HCT116 (cell line): ENCODE measurements at regions not wholly inside any gene's neighbourhood (a gene's known extent, or its start where the extent isn't known, plus 50 kb on each side); places are given as distances from the start of the nearest gene placed in this dataset.

Source experiments
- ATAC-seq: fragments of 200-7000 bp; cut with Tn5 transposase; 2 replicates; pipeline ENCODE4 v1.9.1; 2020; ENCODE audit warnings: mild to moderate bottlenecking, moderate library complexity
- BruUV-seq: library from RNA; stranded (reverse); fragments of 400-500 nt; replicated peaks from 2 replicates; lab custom pipeline; 2021; lab: Mats Ljungman, UMichigan
- CTCF ChIA-PET: fragments of 300-600 bp; sonication (Branson Sonifier 250); formaldehyde crosslinking; loops from one replicate; lab custom pipeline; 2021; ENCODE audit warnings: antibody characterized with exemption; lab: Charles Lee
- POLR2A ChIA-PET: fragments of 300-600, 350-600 bp; sonication (Branson Sonifier 250); formaldehyde crosslinking; loops from one replicate; lab custom pipeline; 2021; ENCODE audit warnings: antibody characterized with exemption; lab: Charles Lee
- RAD21 ChIA-PET, 2 experiments: fragments of 300-600 bp; sonication (Branson Sonifier 250); formaldehyde crosslinking; loops; one replicate each; lab custom pipeline; 2023; ENCODE audit warnings: low total read pairs in 2 of 2; ENCODE audit not compliant: uncharacterized antibody in 2 of 2, unreplicated experiment in 2 of 2, low non-redundant PET in 1 of 2; lab: Charles Lee
- DNase-seq: peaks from one replicate; pipeline ENCODE4 v3.0.0-alpha.2; 2010; ENCODE audit warnings: low read depth, low spot score
- H2AFZ ChIP-seq: fragments of 200-600 bp; shearing (Covaris generic), sonication (generic); 2 replicates; pipeline ENCODE4 v1.6.1; 2017; ENCODE audit warnings: low read depth, mixed run types, mixed read lengths, antibody characterized with exemption, low read length; ENCODE audit not compliant: poor library complexity, severe bottlenecking
- H3K27ac ChIP-seq: 2 replicates; pipeline ENCODE4 v1.5.1; 2012; ENCODE audit warnings: low read depth, low read length
- H3K27me3 ChIP-seq: fragments of 200-600 bp; sonication (generic); 2 replicates; pipeline ENCODE4 v1.6.1; 2016; ENCODE audit warnings: mixed run types, low read length, mixed read lengths; ENCODE audit not compliant: insufficient read depth
- H3K36me3 ChIP-seq, 2 experiments: fragments of 200-500 bp in 1 of 2; fragments of 200-600 bp in 1 of 2; sonication (Bioruptor generic) in 1 of 2; sonication (generic) in 1 of 2; 2 replicates each; pipeline versions ENCODE4 v1.5.1 to v1.6.1; 2014 to 2016; ENCODE audit warnings: low read length in 2 of 2, inconsistent platforms in 1 of 2, mixed read lengths in 1 of 2, mixed run types in 1 of 2; ENCODE audit not compliant: insufficient read depth in 2 of 2, control insufficient read depth in 1 of 2
- H3K4me1 ChIP-seq, 2 experiments: fragments of 200-600 bp in 1 of 2; sonication (generic) in 1 of 2; 2 replicates each; pipeline versions ENCODE4 v1.5.1 to v1.6.1; 2012 to 2017; ENCODE audit warnings: low read length in 2 of 2, inconsistent platforms in 1 of 2, mild to moderate bottlenecking in 1 of 2, mixed read lengths in 1 of 2, mixed run types in 1 of 2, moderate library complexity in 1 of 2; ENCODE audit not compliant: insufficient read depth in 2 of 2, control insufficient read depth in 1 of 2
- H3K4me2 ChIP-seq: fragments of 200-600 bp; sonication (generic); 2 replicates; pipeline ENCODE4 v1.6.1; 2017; ENCODE audit warnings: mixed run types, low read length, mixed read lengths
- H3K4me3 ChIP-seq, 2 experiments: fragments of 200-600 bp in 1 of 2; sonication (generic) in 1 of 2; replicated peaks in 1 of 2; 2 replicates each; pipeline ENCODE4 v1.5.1; 2011 to 2016; ENCODE audit warnings: low read length in 2 of 2, control low read depth in 1 of 2, low read depth in 1 of 2, mild to moderate bottlenecking in 1 of 2, mixed read lengths in 1 of 2, mixed run types in 1 of 2
- H3K79me2 ChIP-seq: fragments of 200-600 bp; sonication (generic); 2 replicates; pipeline ENCODE4 v1.6.1; 2017; ENCODE audit warnings: mild to moderate bottlenecking, mixed run types, low read length, moderate library complexity, mixed read lengths; ENCODE audit not compliant: insufficient read depth
- H3K9ac ChIP-seq: fragments of 200-600 bp; sonication (generic); 2 replicates; pipeline ENCODE4 v1.6.1; 2016; ENCODE audit warnings: low read length, mixed read lengths
- H3K9me2 ChIP-seq: fragments of 200-600 bp; sonication (generic), shearing (Covaris generic); 2 replicates; pipeline ENCODE4 v1.6.1; 2017; ENCODE audit warnings: mixed run types, mild to moderate bottlenecking, moderate library complexity; ENCODE audit not compliant: insufficient read depth
- H3K9me3 ChIP-seq, 2 experiments: fragments of 200-500 bp in 1 of 2; fragments of 200-600 bp in 1 of 2; sonication (Bioruptor generic) in 1 of 2; sonication (generic) in 1 of 2; 2 replicates each; pipeline ENCODE4 v1.6.1; 2014 to 2017; ENCODE audit warnings: low read length in 2 of 2, mixed read lengths in 2 of 2, inconsistent platforms in 1 of 2, low read depth in 1 of 2, mild to moderate bottlenecking in 1 of 2, mixed run types in 1 of 2, moderate library complexity in 1 of 2; ENCODE audit not compliant: control insufficient read depth in 1 of 2, insufficient read depth in 1 of 2
- H4K20me1 ChIP-seq: fragments of 200-600 bp; sonication (generic), shearing (Covaris generic); 2 replicates; pipeline ENCODE4 v1.6.1; 2017; ENCODE audit warnings: mixed run types, mild to moderate bottlenecking, moderate library complexity; ENCODE audit not compliant: insufficient read depth
- ATF3 ChIP-seq: IDR thresholded peaks from 2 replicates; pipeline ENCODE4 v1.6.1; 2012
- CBX3 ChIP-seq: IDR thresholded peaks from 2 replicates; pipeline ENCODE4 v1.6.1; 2012; ENCODE audit warnings: low read depth
- CEBPB ChIP-seq: IDR thresholded peaks from 2 replicates; pipeline ENCODE4 v1.6.1; 2012; ENCODE audit warnings: low read depth
- EGR1 ChIP-seq: IDR thresholded peaks from 2 replicates; pipeline ENCODE4 v1.6.1; 2012; ENCODE audit warnings: low read depth
- ELF1 ChIP-seq: IDR thresholded peaks from 2 replicates; pipeline ENCODE4 v1.6.1; 2012; ENCODE audit warnings: low read depth, borderline replicate concordance
- EZH2phosphoT487 ChIP-seq: fragments of 200-600 bp; IDR thresholded peaks from 2 replicates; pipeline ENCODE4 v1.6.1; 2018; ENCODE audit warnings: antibody characterized with exemption, borderline replicate concordance
- FOSL1 ChIP-seq: IDR thresholded peaks from 2 replicates; pipeline ENCODE4 v1.6.1; 2012; ENCODE audit warnings: low read depth
- JUND ChIP-seq: IDR thresholded peaks from 2 replicates; pipeline ENCODE4 v1.6.1; 2012
- MAX ChIP-seq: IDR thresholded peaks from 2 replicates; pipeline ENCODE4 v1.6.1; 2012
- POLR2A ChIP-seq: IDR thresholded peaks from 2 replicates; pipeline ENCODE4 v1.7.0; 2011; ENCODE audit warnings: borderline replicate concordance; ENCODE audit not compliant: insufficient read depth, insufficient read length; ENCODE audit errors: extremely low read depth
- POLR2AphosphoS5 ChIP-seq: IDR thresholded peaks from 2 replicates; pipeline ENCODE4 v1.6.1; 2011; ENCODE audit warnings: mild to moderate bottlenecking, low read depth, low read length, moderate library complexity
- REST ChIP-seq: IDR thresholded peaks from 2 replicates; pipeline ENCODE4 v1.6.1; 2012; ENCODE audit warnings: low read depth
- SP1 ChIP-seq: IDR thresholded peaks from 2 replicates; pipeline ENCODE4 v1.6.1; 2012; ENCODE audit warnings: low read depth
- TCF7L2 ChIP-seq: IDR thresholded peaks from 2 replicates; pipeline ENCODE4 v1.7.0; 2011; ENCODE audit warnings: borderline replicate concordance, inconsistent platforms; ENCODE audit not compliant: insufficient read depth, insufficient read length; ENCODE audit errors: extremely low read depth
- YY1 ChIP-seq: IDR thresholded peaks from 2 replicates; pipeline ENCODE4 v1.6.1; 2011; ENCODE audit warnings: low read length, low read depth, moderate library complexity, mild to moderate bottlenecking; ENCODE audit not compliant: insufficient replicate concordance; ENCODE audit errors: extremely low read depth
- ZNF274 ChIP-seq: fragments of 200-500 bp; sonication (Bioruptor generic); IDR thresholded peaks from 2 replicates; pipeline ENCODE4 v1.6.1; 2014; ENCODE audit warnings: mild to moderate bottlenecking, low read depth, low read length, inconsistent platforms
- intact Hi-C: fragments of 100-400 bp; cut with micrococcal nuclease; formaldehyde crosslinking; loops from 2 replicates; pipeline ENCODE4 v1.10.0; 2022

GRCh38 chr12:89059056-89059455, 293.2 kb downstream of the DUSP6 start:
- POLR2A ChIA-PET: no interaction called here

GRCh38 chr12:89058402-89058801, 293.9 kb downstream of the DUSP6 start:
- BruUV-seq: no TSS peak
- intact Hi-C loops: no loop called here
- DNase-seq: no peak
- H3K4me1 ChIP-seq: peaks cover 0 to 4% of the 10 kb centered on the region in 2 experiments; a peak in 1 of 4 replicates
- H3K9ac ChIP-seq: no peak overlapping the region
- H3K4me2 ChIP-seq: no peak overlapping the region
- CTCF ChIA-PET: no interaction called here
- no peaks in the 10 kb centered on the region for H4K20me1 ChIP-seq
- H3K9me2 ChIP-seq: no peaks in the 10 kb centered on the region
- RAD21 ChIA-PET: no interaction called here
- POLR2A ChIA-PET: no interaction called here
- H3K27ac ChIP-seq: no peak overlapping the region
- no peaks in the 10 kb centered on the region for H3K79me2 ChIP-seq
- H2AFZ ChIP-seq: no peak overlapping the region
- no peaks in the 10 kb centered on the region for H3K9me3 ChIP-seq
- no peaks in the 10 kb centered on the region for H3K36me3 ChIP-seq
- ATAC-seq: no peak
- no peaks in the 10 kb centered on the region for H3K27me3 ChIP-seq
- H3K4me3 ChIP-seq: no peak overlapping the region
- TF ChIP-seq POLR2AphosphoS5: no peak
- TF ChIP-seq CBX3: no peak
- TF ChIP-seq REST: no peak
- TF ChIP-seq SP1: no peak
- no peak for TF ChIP-seq JUND
- TF ChIP-seq EGR1: no peak
- no peak for TF ChIP-seq FOSL1
- no peak for TF ChIP-seq TCF7L2
- TF ChIP-seq YY1: no peak
- TF ChIP-seq EZH2phosphoT487: no peak
- TF ChIP-seq MAX: no peak
- no peak for TF ChIP-seq ATF3

More at GRCh38 chr12:89059056-89059455, 293.2 kb downstream of the DUSP6 start:
- Histone ChIP-seq H3K79me2 (no peaks in the 10 kb centered on the region), H3K27ac (no peak overlapping the region), H3K9ac (no peak overlapping the region), H3K4me2 (no peak overlapping the region), H3K4me3 (no peak overlapping the region), H3K4me1 (peaks cover 0 to 6% of the 10 kb centered on the region in 2 experiments; a peak in 1 of 4 replicates), H2AFZ (no peak overlapping the region), H4K20me1 (no peaks in the 10 kb centered on the region), H3K9me2 (no peaks in the 10 kb centered on the region), H3K27me3 (no peaks in the 10 kb centered on the region), H3K36me3 (no peaks in the 10 kb centered on the region), H3K9me3 (no peaks in the 10 kb centered on the region)
- CTCF ChIA-PET: no interaction called here
- DNase-seq: no peak
- RAD21 ChIA-PET: no interaction called here
- intact Hi-C loops: no loop called here
- ATAC-seq: no peak
- BruUV-seq: no TSS peak
- no peak for TF ChIP-seq CBX3
- TF ChIP-seq CEBPB: no peak
- TF ChIP-seq EZH2phosphoT487: no peak
- TF ChIP-seq POLR2A: no peak
- no peak for TF ChIP-seq TCF7L2
- TF ChIP-seq POLR2AphosphoS5: no peak
- TF ChIP-seq ATF3: no peak
- no peak for TF ChIP-seq MAX
- no peak for TF ChIP-seq SP1
- no peak for TF ChIP-seq ELF1
- no peak for TF ChIP-seq ZNF274
